ENCODE measurements at regions not wholly inside any gene's neighbourhood (a gene's known extent, or its start where the extent isn't known, plus 50 kb on each side); places are given as distances from the start of the nearest gene placed in this dataset.
"Not testable (repeated sequence)": the region's sequence is repeated elsewhere in the genome, so short reads cannot be mapped to it uniquely, and the experiment has no call there.

GRCh38 chr14:87629788-87630187 lies 363.2 kb downstream of the GALC start:
- no peak for DNase-seq (ENCODE audit: low read depth)

- no peak for DNase-seq (ENCODE audit: low read depth)
Observed at GRCh38 chr14:87628780-87629179, 364.2 kb downstream of the GALC start.

GRCh38 chr14:87628129-87628528 lies 364.9 kb downstream of the GALC start:
- DNase-seq (ENCODE audit: low read depth): no peak

GRCh38 chr14:87626266-87626665 lies 366.7 kb downstream of the GALC start:
- DNase-seq (ENCODE audit: low read depth): no peak

- no peak for DNase-seq (ENCODE audit: low read depth)
Observed at GRCh38 chr14:87623616-87624015, 369.4 kb downstream of the GALC start.

GRCh38 chr14:87617079-87617478 lies 375.9 kb downstream of the GALC start:
- no peak for DNase-seq (ENCODE audit: low read depth)

GRCh38 chr14:87615822-87616679 lies 376.9 kb downstream of the GALC start:
- DNase-seq (ENCODE audit: low read depth): no peak

- DNase-seq (ENCODE audit: low read depth): no peak
Observed at GRCh38 chr14:87615047-87615446, 377.9 kb downstream of the GALC start.

GRCh38 chr14:87613881-87614280 lies 379.1 kb downstream of the GALC start:
- DNase-seq (ENCODE audit: low read depth): no peak

GRCh38 chr14:87607056-87607455 lies 385.9 kb downstream of the GALC start:
- DNase-seq (ENCODE audit: low read depth): not testable (repeated sequence)

- no peak for DNase-seq (ENCODE audit: low read depth)
Observed at GRCh38 chr14:87601036-87601435, 391.9 kb downstream of the GALC start.

GRCh38 chr14:87600240-87600639 lies 392.7 kb downstream of the GALC start:
- DNase-seq (ENCODE audit: low read depth): no peak

- no peak for DNase-seq (ENCODE audit: low read depth)
Observed at GRCh38 chr14:87581298-87581697, 411.7 kb downstream of the GALC start.

GRCh38 chr14:87579036-87579435 lies 413.9 kb downstream of the GALC start:
- DNase-seq (ENCODE audit: low read depth): no peak

GRCh38 chr14:87575378-87575777 lies 417.6 kb downstream of the GALC start:
- no peak for DNase-seq (ENCODE audit: low read depth)

GRCh38 chr14:87573591-87573990 lies 419.4 kb downstream of the GALC start:
- no peak for DNase-seq (ENCODE audit: low read depth)

- DNase-seq (ENCODE audit: low read depth): no peak
Observed at GRCh38 chr14:87567618-87568295, 425.2 kb downstream of the GALC start.

- DNase-seq (ENCODE audit: low read depth): no peak
Observed at GRCh38 chr14:87566991-87567390, 426.0 kb downstream of the GALC start.

GRCh38 chr14:87547536-87547935 lies 445.4 kb downstream of the GALC start:
- DNase-seq (ENCODE audit: low read depth): no peak

GRCh38 chr14:87542288-87542687 lies 450.7 kb downstream of the GALC start:
- DNase-seq (ENCODE audit: low read depth): no peak

- DNase-seq (ENCODE audit: low read depth): no peak
Observed at GRCh38 chr14:87540339-87540738, 452.6 kb downstream of the GALC start.

GRCh38 chr14:87529081-87529480 lies 463.9 kb downstream of the GALC start:
- DNase-seq (ENCODE audit: low read depth): no peak

- DNase-seq (ENCODE audit: low read depth): no peak
Observed at GRCh38 chr14:87526731-87527130, 466.3 kb downstream of the GALC start.

GRCh38 chr14:87524011-87524410 lies 469.0 kb downstream of the GALC start:
- DNase-seq (ENCODE audit: low read depth): no peak

All from T-helper 22 cell (primary cell).